Liver (tissue), 6 donors: ENCODE measurements at regions not wholly inside any gene's neighbourhood (a gene's known extent, or its start where the extent isn't known, plus 50 kb on each side); places are given as distances from the start of the nearest gene placed in this dataset.
"Not testable (repeated sequence)": the region's sequence is repeated elsewhere in the genome, so short reads cannot be mapped to it uniquely, and the experiment has no call there.

Source experiments
- DNase-seq: peaks from one replicate; pipeline ENCODE4 v3.0.0-alpha.2; 2017; ENCODE audit warnings: low spot score
- H3K27ac ChIP-seq, 2 donors: one replicate each; pipeline ENCODE4 v1.7.0; 2013; ENCODE audit warnings: inconsistent platforms in 2 of 2, low read length in 2 of 2, control low read depth in 1 of 2, low read depth in 1 of 2, mild to moderate bottlenecking in 1 of 2
- H3K27me3 ChIP-seq, 4 donors: one replicate each; pipeline versions ENCODE4 v1.6.1 to v1.7.0; 2013; ENCODE audit warnings: low read length in 3 of 4, inconsistent platforms in 1 of 4, mild to moderate bottlenecking in 1 of 4, moderate library complexity in 1 of 4; ENCODE audit not compliant: control insufficient read depth in 4 of 4, insufficient read depth in 4 of 4
- H3K36me3 ChIP-seq, 4 donors: one replicate each; pipeline versions ENCODE4 v1.6.1 to v1.7.0; 2013; ENCODE audit warnings: low read length in 3 of 4, mild to moderate bottlenecking in 3 of 4, low read depth in 1 of 4, moderate library complexity in 1 of 4; ENCODE audit not compliant: control insufficient read depth in 4 of 4, insufficient read depth in 3 of 4
- H3K4me1 ChIP-seq, 4 donors: one replicate each; pipeline versions ENCODE4 v1.6.1 to v1.7.0; 2013; ENCODE audit warnings: low read length in 3 of 4, mild to moderate bottlenecking in 3 of 4, moderate library complexity in 1 of 4; ENCODE audit not compliant: control insufficient read depth in 4 of 4, insufficient read depth in 4 of 4
- H3K4me3 ChIP-seq, 3 donors: one replicate each; pipeline versions ENCODE4 v1.6.1 to v1.7.0; 2013; ENCODE audit warnings: low read length in 3 of 3, control low read depth in 1 of 3, low read depth in 1 of 3, mild to moderate bottlenecking in 1 of 3
- H3K9ac ChIP-seq, 2 donors: one replicate each; pipeline ENCODE4 v1.7.0; 2013; ENCODE audit warnings: low read length in 2 of 2, mild to moderate bottlenecking in 2 of 2, moderate library complexity in 2 of 2, control low read depth in 1 of 2, low read depth in 1 of 2
- H3K9me3 ChIP-seq, 4 donors: one replicate each; pipeline versions ENCODE4 v1.6.1 to v1.7.0; 2013; ENCODE audit warnings: low read length in 3 of 4; ENCODE audit not compliant: control insufficient read depth in 4 of 4
- WGBS: extraction: QIAGEN DNeasy Blood & Tissue Kit; methylation state at CpG from one replicate; pipeline ENCODE4 v1.1.7; 2013; 5-methylcytosine and 5-hydroxymethylcytosine counted together
- donor health status: healthy.
- donor health status: healthy.
- donor health status: healthy.

DNA sequence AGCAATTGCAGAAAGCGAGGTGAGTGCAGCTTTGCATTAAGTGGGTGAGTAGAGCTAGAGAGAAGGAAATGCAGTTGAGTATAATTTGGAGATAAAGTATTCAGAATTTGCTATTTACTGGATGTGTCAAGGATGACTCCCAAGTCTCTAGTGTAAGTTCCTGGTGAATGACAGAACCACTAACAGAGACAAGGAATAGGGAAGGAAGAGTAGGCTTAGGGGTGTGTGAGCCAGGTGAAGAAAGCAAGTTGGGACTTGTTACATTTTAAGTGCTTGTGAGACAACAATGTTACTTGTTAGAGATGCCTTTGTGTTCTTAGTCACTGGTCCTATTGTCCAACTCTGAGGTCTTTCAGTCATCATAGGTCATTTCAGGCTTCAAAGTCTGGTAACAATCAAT is 70.8 kb downstream of the TBC1D26 start:
- DNase-seq, H3K27ac ChIP-seq, H3K9me3 ChIP-seq, H3K36me3 ChIP-seq, H3K27me3 ChIP-seq, H3K4me1 ChIP-seq, H3K9ac ChIP-seq, H3K4me3 ChIP-seq: not testable (repeated sequence)
- 96% methylated on average over 1 of the region's 1 CpG for WGBS

DNA sequence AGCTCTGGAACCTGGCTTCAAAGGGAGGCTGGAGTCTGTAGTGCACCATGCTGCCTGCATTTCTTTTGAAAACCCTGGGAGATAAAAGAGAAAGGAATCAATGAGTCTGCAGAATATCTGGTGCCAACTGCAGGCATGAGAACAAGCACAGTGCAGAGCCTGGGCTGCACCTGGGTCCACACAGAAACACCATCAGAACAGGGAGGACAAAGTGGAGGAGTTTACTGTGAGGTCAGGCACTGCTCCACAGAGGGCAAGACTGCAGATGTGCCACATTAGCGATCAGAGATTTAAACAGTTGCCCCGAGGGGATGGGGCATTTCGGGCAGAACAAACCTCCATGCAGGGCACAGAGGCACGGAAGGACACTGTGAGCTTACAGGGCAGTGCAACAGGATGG is 74.7 kb downstream of the TBC1D26 start:
- H3K27ac ChIP-seq, DNase-seq, H3K9ac ChIP-seq, H3K4me3 ChIP-seq, H3K27me3 ChIP-seq, H3K4me1 ChIP-seq, H3K36me3 ChIP-seq, H3K9me3 ChIP-seq: not testable (repeated sequence)
- 87% methylated on average over 3 of the region's 4 CpGs for WGBS

DNA sequence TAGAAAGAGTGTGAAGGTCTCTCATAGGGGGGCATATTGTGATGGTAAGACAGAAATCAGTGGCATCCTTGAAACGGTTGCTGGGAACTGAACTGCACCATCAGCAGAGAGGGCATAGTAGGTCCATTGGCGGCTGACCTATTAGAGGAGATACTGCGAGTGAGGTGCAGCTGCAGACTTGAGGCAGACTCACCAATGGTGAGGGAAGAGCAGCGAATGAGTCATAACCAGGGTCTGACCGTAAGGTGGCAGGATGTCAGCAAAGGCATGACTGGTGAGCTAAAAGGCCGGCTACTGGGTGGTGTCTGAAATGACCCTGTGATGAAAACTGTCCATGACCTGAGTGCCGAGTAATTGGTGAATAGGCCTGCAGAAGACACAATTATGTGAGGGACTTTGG is 81.3 kb downstream of the TBC1D26 start:
- 77% methylated on average over 5 of the region's 7 CpGs for WGBS
- DNase-seq, H3K9ac ChIP-seq, H3K36me3 ChIP-seq, H3K4me1 ChIP-seq, H3K4me3 ChIP-seq, H3K27ac ChIP-seq, H3K9me3 ChIP-seq, H3K27me3 ChIP-seq: not testable (repeated sequence)

DNA sequence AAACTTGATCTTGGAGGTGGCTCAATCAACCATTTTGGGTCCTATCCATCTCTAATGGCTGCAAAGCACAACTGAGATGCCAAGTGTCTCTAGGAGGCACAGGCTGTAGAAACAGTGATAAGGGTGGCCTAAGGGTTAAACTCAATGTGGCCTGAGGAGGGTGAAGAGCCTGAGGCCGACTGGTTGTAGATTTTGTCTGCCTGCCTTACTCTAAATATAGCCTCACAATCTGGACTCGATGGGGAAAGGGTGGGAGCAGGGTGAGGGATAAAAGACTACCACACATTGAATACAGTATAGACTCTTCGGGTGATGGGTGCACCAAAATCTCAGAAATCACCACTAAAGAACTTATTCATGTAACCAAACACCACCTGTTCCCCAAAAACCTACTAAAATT is 81.9 kb downstream of the TBC1D26 start:
- not testable (repeated sequence) for H3K9me3 ChIP-seq, H3K27ac ChIP-seq, H3K36me3 ChIP-seq, H3K9ac ChIP-seq, H3K4me1 ChIP-seq, H3K4me3 ChIP-seq, DNase-seq, H3K27me3 ChIP-seq
- 60% methylated on average over 3 of the region's 3 CpGs for WGBS

DNA sequence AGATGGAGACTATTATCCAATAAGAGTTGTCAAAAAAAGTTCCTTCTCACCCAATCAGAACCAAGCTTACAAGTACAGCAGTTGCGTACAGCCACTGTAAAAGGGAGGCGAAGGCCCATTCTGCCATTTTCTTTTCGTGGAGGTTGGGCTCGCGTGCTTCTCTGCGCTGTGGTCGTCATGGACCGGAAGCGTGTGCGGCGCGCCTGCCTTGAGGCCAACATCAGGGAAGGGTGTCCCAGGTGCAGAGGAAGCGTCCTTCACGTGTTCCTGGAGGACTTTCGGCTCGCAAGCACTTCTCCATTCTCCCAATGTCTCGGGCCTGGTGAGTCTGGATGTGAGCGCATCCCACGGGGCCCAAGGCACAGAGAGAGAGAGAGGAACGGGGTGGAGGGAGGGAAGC is 85.8 kb downstream of the TBC1D26 start:
- H3K27me3 ChIP-seq, H3K4me3 ChIP-seq, H3K9ac ChIP-seq, H3K27ac ChIP-seq, H3K36me3 ChIP-seq, DNase-seq, H3K9me3 ChIP-seq, H3K4me1 ChIP-seq: not testable (repeated sequence)
- 94% methylated on average over 19 of the region's 20 CpGs for WGBS

DNA sequence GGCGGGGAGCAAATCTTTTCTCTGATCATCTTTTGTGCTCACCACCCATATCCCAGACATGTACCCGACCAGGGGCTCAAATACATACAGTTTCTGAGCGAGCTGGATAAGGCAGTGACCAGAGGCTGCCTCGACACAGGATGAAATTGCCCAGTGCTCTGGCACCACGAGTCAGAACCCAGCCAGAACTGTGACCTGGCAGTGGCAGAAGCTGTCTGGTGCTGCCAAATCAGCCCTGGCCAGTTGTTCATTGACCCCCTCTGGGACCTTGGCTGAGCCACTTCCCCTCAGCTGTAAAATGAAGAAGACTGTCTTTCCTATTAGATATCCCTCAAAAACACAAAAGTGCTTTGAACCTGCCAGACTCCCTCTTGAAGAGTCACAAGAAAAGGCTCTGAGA is 90.2 kb downstream of the TBC1D26 start:
- WGBS, result 52% methylated on average over 5 of the region's 5 CpGs
- H3K9me3 ChIP-seq, H3K27ac ChIP-seq, H3K9ac ChIP-seq, H3K27me3 ChIP-seq, H3K36me3 ChIP-seq, DNase-seq, H3K4me3 ChIP-seq, H3K4me1 ChIP-seq: not testable (repeated sequence)
